ENCODE measurements at regions not wholly inside any gene's neighbourhood (a gene's known extent, or its start where the extent isn't known, plus 50 kb on each side); places are given as distances from the start of the nearest gene placed in this dataset.

DNA sequence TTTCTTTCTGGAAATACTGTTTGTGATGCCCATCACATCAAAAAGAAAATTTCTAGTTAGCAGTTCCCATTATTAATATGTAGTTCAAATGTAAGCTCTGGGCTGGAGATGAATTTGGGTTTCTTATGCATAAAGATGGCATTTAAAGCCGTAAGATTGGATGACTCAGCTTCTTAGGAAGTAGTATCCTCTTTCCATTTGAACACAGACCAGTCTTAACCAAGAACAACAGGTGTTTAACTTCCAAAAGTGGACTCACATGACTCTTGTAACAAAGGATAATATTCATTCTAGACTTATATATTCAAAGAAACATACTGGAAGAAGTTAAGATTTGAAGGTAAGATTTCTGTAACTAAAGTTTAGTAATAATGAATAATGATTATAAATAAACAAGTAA is 330.5 kb downstream of the TLR4 start:
- H3K4me1 ChIP-seq (ENCODE audit: low read length), result no peaks in the 10 kb centered on the region
- no peaks in the 10 kb centered on the region for H3K36me3 ChIP-seq (ENCODE audit: insufficient read depth, low read length)
- H3K9me3 ChIP-seq (ENCODE audit: low read length), result peaks cover 12% of the 10 kb centered on the region
- H3K9ac ChIP-seq (ENCODE audit: low read length), result no peak overlapping the region
- no peak overlapping the region for H3K4me2 ChIP-seq (ENCODE audit: low read depth, low read length, poor library complexity, severe bottlenecking)
- H2AFZ ChIP-seq (ENCODE audit: low read length), result no peak overlapping the region
- no peaks in the 10 kb centered on the region for H4K20me1 ChIP-seq (ENCODE audit: insufficient read depth, low read depth, low read length)
- H3K79me2 ChIP-seq (ENCODE audit: low read length), result no peaks in the 10 kb centered on the region
- no peak overlapping the region for H3K4me3 ChIP-seq (ENCODE audit: low read length)
- no peak for DNase-seq
- no peaks in the 10 kb centered on the region for H3K9me2 ChIP-seq (replicated peaks; ENCODE audit: insufficient read depth, low read length)
- no peaks in the 10 kb centered on the region for H3K27me3 ChIP-seq (ENCODE audit: low read length)
- no peak overlapping the region for H3K27ac ChIP-seq (ENCODE audit: low read length)

DNA sequence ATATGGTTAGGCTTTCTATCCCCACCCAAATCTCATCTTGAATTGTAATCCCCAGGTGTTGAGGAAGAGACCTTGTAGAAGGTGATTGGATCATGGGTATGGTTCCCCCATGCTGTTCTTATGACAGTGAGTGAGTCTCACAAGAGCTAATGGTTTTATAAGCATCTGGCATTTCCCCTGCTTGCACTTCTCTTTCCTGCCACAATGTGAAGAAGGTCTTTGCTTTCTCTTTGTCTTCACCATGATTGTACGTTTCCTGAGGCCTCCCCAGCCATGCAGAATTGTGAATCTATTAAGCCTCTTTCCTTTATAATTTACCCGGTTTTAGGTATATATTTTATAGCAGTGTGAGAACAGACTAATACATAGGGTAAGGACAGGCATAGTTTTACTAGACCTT is 334.5 kb downstream of the TLR4 start:
- H3K4me3 ChIP-seq (ENCODE audit: low read length), result no peak overlapping the region
- DNase-seq, result no peak
- no peaks in the 10 kb centered on the region for H3K36me3 ChIP-seq (ENCODE audit: insufficient read depth, low read length)
- no peak overlapping the region for H2AFZ ChIP-seq (ENCODE audit: low read length)
- no peaks in the 10 kb centered on the region for H3K9me2 ChIP-seq (replicated peaks; ENCODE audit: insufficient read depth, low read length)
- H3K4me1 ChIP-seq (ENCODE audit: low read length), result no peaks in the 10 kb centered on the region
- H3K27ac ChIP-seq (ENCODE audit: low read length), result no peak overlapping the region
- no peaks in the 10 kb centered on the region for H3K27me3 ChIP-seq (ENCODE audit: low read length)
- H3K79me2 ChIP-seq (ENCODE audit: low read length), result no peaks in the 10 kb centered on the region
- peaks cover 8% of the 10 kb centered on the region for H3K9me3 ChIP-seq (ENCODE audit: low read length)
- H4K20me1 ChIP-seq (ENCODE audit: insufficient read depth, low read depth, low read length), result no peaks in the 10 kb centered on the region
- no peak overlapping the region for H3K4me2 ChIP-seq (ENCODE audit: low read depth, low read length, poor library complexity, severe bottlenecking)
- no peak overlapping the region for H3K9ac ChIP-seq (ENCODE audit: low read length)

DNA sequence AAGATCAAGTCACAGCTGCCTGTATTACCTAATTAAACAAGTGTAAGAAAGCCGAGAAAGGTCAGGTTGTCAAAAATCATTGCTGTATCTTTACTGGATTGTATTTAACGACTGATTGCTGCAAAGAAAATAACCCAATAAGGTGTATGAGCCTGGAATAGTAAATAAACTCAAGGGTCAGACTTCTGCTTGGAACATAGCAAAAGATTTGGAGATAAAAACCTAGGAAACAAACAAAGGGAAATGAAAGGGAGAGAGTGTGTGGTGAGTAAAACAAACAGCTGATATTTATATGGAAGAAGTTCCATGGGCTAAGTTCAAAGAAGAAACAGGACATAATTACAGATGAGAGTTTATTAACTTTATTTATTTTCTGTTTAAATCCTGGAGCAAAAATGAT is 354.0 kb downstream of the TLR4 start:
- Histone ChIP-seq H3K79me2 (ENCODE audit: low read length) (no peaks in the 10 kb centered on the region), H3K27me3 (ENCODE audit: low read length) (no peaks in the 10 kb centered on the region), H3K27ac (ENCODE audit: low read length) (no peak overlapping the region), H3K9me2 (replicated peaks; ENCODE audit: insufficient read depth, low read length) (no peaks in the 10 kb centered on the region), H3K9ac (ENCODE audit: low read length) (no peak overlapping the region), H3K4me3 (ENCODE audit: low read length) (no peak overlapping the region), H3K4me1 (ENCODE audit: low read length) (no peaks in the 10 kb centered on the region), H2AFZ (ENCODE audit: low read length) (no peak overlapping the region), H3K9me3 (ENCODE audit: low read length) (peaks cover 31% of the 10 kb centered on the region), H4K20me1 (ENCODE audit: insufficient read depth, low read depth, low read length) (no peaks in the 10 kb centered on the region), H3K36me3 (ENCODE audit: insufficient read depth, low read length) (no peaks in the 10 kb centered on the region), H3K4me2 (ENCODE audit: low read depth, low read length, poor library complexity, severe bottlenecking) (no peak overlapping the region)
- DNase-seq, result no peak

DNA sequence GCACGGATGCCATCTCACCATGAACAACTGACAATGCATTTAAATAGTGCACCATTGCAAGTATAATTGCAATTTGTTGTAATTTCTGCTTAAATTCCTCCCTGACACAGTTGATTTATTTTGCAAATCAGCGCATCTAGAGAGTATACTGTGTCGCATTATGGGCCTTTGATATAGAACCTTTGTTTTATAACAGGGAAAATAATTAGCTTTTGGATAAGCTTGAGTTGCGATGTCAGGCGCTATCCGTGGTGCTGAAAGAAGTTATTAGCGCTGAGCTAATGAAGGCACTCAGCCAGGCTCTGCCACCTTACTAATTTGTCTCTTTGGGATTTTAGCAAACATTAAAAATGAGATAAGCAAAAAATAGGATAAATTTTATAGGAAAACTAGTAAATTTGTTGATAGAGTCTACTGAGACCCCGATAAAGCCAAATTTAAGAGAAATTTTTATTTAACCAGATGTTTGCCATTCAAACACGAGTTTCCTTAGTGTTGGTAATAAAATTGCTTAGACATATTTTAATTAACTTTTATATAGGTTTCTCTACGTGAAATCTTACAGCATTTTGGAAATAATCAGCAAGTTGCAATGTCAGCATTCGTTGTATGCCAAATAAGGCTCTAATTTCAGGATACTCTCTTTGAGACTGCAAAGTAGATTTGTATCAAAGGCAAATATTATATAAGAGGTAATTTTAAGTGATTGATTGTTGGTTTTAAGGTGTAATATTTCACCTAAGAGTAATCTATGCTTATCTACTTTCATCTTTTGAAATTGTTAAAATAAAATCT is 355.5 kb downstream of the TLR4 start:
- no peak overlapping the region for H3K27ac ChIP-seq (ENCODE audit: low read length)
- peaks cover 34% of the 10 kb centered on the region for H3K9me3 ChIP-seq (ENCODE audit: low read length)
- no peak overlapping the region for H3K4me3 ChIP-seq (ENCODE audit: low read length)
- no peaks in the 10 kb centered on the region for H4K20me1 ChIP-seq (ENCODE audit: insufficient read depth, low read depth, low read length)
- no peaks in the 10 kb centered on the region for H3K79me2 ChIP-seq (ENCODE audit: low read length)
- H3K4me1 ChIP-seq (ENCODE audit: low read length), result no peaks in the 10 kb centered on the region
- H3K9ac ChIP-seq (ENCODE audit: low read length), result no peak overlapping the region
- H3K27me3 ChIP-seq (ENCODE audit: low read length), result no peaks in the 10 kb centered on the region
- peak; percentile 54 for DNase-seq
- H2AFZ ChIP-seq (ENCODE audit: low read length), result no peak overlapping the region
- no peak overlapping the region for H3K4me2 ChIP-seq (ENCODE audit: low read depth, low read length, poor library complexity, severe bottlenecking)
- H3K36me3 ChIP-seq (ENCODE audit: insufficient read depth, low read length), result no peaks in the 10 kb centered on the region
- no peaks in the 10 kb centered on the region for H3K9me2 ChIP-seq (replicated peaks; ENCODE audit: insufficient read depth, low read length)

DNA sequence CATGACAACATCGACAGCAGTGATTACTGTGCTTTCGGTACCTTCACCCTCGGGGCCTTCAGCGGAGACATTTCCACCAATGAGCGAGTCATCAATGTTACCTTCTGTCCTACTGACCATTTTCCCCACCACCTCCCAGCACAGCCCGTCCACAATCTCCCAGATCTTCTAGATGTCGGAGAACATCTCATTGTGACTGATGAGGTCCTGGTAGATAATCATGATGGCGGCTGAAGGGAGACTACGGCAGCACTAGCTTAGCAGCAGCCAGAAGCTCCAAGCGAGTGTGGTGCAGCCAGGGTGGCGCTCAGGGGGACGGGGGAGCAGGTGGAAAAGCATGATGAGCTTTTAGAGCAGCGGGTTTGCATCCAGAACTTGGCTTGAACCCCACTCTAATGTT is 379.0 kb downstream of the TLR4 start:
- no peaks in the 10 kb centered on the region for H3K79me2 ChIP-seq (ENCODE audit: low read length)
- H4K20me1 ChIP-seq (ENCODE audit: insufficient read depth, low read depth, low read length), result no peaks in the 10 kb centered on the region
- H3K9me2 ChIP-seq (replicated peaks; ENCODE audit: insufficient read depth, low read length), result no peaks in the 10 kb centered on the region
- no peaks in the 10 kb centered on the region for H3K27me3 ChIP-seq (ENCODE audit: low read length)
- peaks cover 3% of the 10 kb centered on the region for H3K9me3 ChIP-seq (ENCODE audit: low read length)
- no peaks in the 10 kb centered on the region for H3K4me1 ChIP-seq (ENCODE audit: low read length)
- no peak overlapping the region for H3K27ac ChIP-seq (ENCODE audit: low read length)
- no peak overlapping the region for H3K9ac ChIP-seq (ENCODE audit: low read length)
- no peak overlapping the region for H3K4me2 ChIP-seq (ENCODE audit: low read depth, low read length, poor library complexity, severe bottlenecking)
- no peaks in the 10 kb centered on the region for H3K36me3 ChIP-seq (ENCODE audit: insufficient read depth, low read length)
- no peak overlapping the region for H3K4me3 ChIP-seq (ENCODE audit: low read length)
- no peak overlapping the region for H2AFZ ChIP-seq (ENCODE audit: low read length)
- no peak for DNase-seq

DNA sequence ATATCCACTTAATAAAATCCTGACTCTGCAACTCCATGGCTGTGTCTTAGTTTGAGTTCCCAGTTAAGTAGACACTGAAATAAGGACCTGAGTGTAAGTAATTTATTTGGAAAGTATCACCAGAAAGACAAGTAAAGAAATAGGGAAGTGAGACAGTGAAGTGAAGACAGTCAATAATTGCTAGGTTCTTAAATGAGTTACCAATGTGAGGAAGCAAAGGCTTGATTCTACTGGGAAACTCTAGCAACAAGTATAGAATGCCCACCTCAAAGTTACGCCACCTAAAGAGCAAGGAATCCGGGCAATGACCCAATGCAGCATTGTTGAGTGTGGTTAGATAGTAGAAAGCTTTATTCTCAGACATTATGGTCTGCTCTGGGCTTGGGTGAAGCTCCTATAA is 383.9 kb downstream of the TLR4 start:
- DNase-seq, result no peak

DNA sequence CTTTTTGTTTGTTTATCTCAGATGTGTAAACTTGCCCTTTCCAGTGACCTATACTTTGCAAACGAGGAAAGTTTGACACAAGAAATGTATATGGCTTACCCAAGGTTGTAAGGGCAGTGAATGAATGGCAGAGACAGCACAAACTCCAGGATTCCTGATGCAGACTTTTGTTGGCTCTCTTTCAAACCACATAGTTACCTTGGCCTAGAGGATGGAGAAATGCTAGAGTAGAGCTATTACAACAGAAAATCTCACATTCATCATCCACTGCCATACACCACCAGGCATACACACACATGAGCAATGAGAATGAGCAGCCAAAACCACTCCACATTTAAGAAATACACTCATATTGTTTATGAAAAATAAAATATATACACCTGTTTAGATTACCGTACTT is 387.0 kb downstream of the TLR4 start:
- Histone ChIP-seq H3K9me2 (replicated peaks; ENCODE audit: insufficient read depth, low read length) (no peaks in the 10 kb centered on the region), H3K27ac (ENCODE audit: low read length) (no peak overlapping the region), H3K36me3 (ENCODE audit: insufficient read depth, low read length) (no peaks in the 10 kb centered on the region), H3K9ac (ENCODE audit: low read length) (no peak overlapping the region), H2AFZ (ENCODE audit: low read length) (no peak overlapping the region), H3K79me2 (ENCODE audit: low read length) (no peaks in the 10 kb centered on the region), H3K4me2 (ENCODE audit: low read depth, low read length, poor library complexity, severe bottlenecking) (no peak overlapping the region), H3K4me1 (ENCODE audit: low read length) (no peaks in the 10 kb centered on the region), H3K4me3 (ENCODE audit: low read length) (no peak overlapping the region), H3K27me3 (ENCODE audit: low read length) (no peaks in the 10 kb centered on the region), H4K20me1 (ENCODE audit: insufficient read depth, low read depth, low read length) (no peaks in the 10 kb centered on the region), H3K9me3 (ENCODE audit: low read length) (peaks cover 16% of the 10 kb centered on the region)
- DNase-seq, result no peak

More for the DNA sequence above, 383.9 kb downstream of the TLR4 start:
- no peak overlapping the region for H2AFZ ChIP-seq (ENCODE audit: low read length)
- no peaks in the 10 kb centered on the region for H3K4me1 ChIP-seq (ENCODE audit: low read length)
- H4K20me1 ChIP-seq (ENCODE audit: insufficient read depth, low read depth, low read length), result no peaks in the 10 kb centered on the region
- H3K9ac ChIP-seq (ENCODE audit: low read length), result no peak overlapping the region
- H3K9me2 ChIP-seq (replicated peaks; ENCODE audit: insufficient read depth, low read length), result no peaks in the 10 kb centered on the region
- peaks cover 8% of the 10 kb centered on the region for H3K9me3 ChIP-seq (ENCODE audit: low read length)
- no peaks in the 10 kb centered on the region for H3K36me3 ChIP-seq (ENCODE audit: insufficient read depth, low read length)
- no peak overlapping the region for H3K4me2 ChIP-seq (ENCODE audit: low read depth, low read length, poor library complexity, severe bottlenecking)
- H3K27me3 ChIP-seq (ENCODE audit: low read length), result no peaks in the 10 kb centered on the region
- H3K4me3 ChIP-seq (ENCODE audit: low read length), result no peak overlapping the region
- H3K27ac ChIP-seq (ENCODE audit: low read length), result no peak overlapping the region
- no peaks in the 10 kb centered on the region for H3K79me2 ChIP-seq (ENCODE audit: low read length)

DNA sequence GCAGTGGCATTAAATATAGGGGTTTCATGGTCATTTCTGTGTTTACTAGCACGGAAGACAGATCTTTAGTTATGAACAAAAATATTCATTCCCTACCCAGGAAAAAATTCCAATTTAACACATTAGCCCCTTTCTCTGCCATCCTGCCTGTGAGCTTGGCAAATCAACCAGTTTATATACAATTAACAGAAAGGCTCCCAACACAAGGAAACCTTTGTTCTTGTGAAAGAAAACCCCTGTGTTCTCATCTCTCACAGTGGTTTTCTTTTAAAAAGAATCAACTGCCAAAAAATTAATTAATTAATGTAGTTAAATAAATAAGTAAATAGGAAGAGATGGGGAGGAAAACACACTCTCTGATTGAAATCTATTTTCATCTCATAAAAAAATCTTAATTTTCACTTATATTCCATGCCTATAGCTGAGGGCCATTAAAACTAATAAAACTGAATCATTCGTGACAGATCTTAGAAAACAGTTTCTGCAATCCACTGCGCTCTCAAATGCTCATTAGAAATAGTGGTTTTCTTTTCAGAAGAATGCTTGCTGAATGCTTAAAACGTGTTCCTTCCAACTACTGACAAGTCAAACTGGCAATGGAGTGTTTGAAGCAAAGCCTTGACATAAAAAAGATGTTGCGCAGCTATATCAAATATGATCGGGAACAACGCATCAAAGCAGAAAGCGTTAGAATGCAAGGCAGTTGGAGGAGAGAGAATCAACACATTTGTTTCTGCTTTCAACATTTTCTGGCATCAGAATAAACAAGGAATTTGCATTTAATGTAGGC is 387.7 kb downstream of the TLR4 start:
- Histone ChIP-seq H3K4me2 (ENCODE audit: low read depth, low read length, poor library complexity, severe bottlenecking) (no peak overlapping the region), H3K9me2 (replicated peaks; ENCODE audit: insufficient read depth, low read length) (no peaks in the 10 kb centered on the region), H3K36me3 (ENCODE audit: insufficient read depth, low read length) (no peaks in the 10 kb centered on the region), H4K20me1 (ENCODE audit: insufficient read depth, low read depth, low read length) (no peaks in the 10 kb centered on the region), H3K27me3 (ENCODE audit: low read length) (no peaks in the 10 kb centered on the region), H3K9ac (ENCODE audit: low read length) (no peak overlapping the region), H2AFZ (ENCODE audit: low read length) (no peak overlapping the region), H3K4me3 (ENCODE audit: low read length) (no peak overlapping the region), H3K9me3 (ENCODE audit: low read length) (peaks cover 16% of the 10 kb centered on the region), H3K79me2 (ENCODE audit: low read length) (no peaks in the 10 kb centered on the region), H3K4me1 (ENCODE audit: low read length) (no peaks in the 10 kb centered on the region), H3K27ac (ENCODE audit: low read length) (no peak overlapping the region)
- DNase-seq, result no peak
